NT2/D1 (cell line): ENCODE measurements at regions not wholly inside any gene's neighbourhood (a gene's known extent, or its start where the extent isn't known, plus 50 kb on each side); places are given as distances from the start of the nearest gene placed in this dataset.
A peak's percentile ranks its signal among the peaks of the same experiment; 100 is the strongest.

Experiments
- DNase-seq: peaks from one replicate; pipeline ENCODE4 v3.0.0-alpha.2; 2011; ENCODE audit warnings: low read depth, low spot score
- H3K27me3 ChIP-seq: 2 replicates; pipeline ENCODE4 v1.6.0; 2011; ENCODE audit warnings: mild to moderate bottlenecking; ENCODE audit not compliant: insufficient read length, insufficient read depth
- H3K36me3 ChIP-seq: 2 replicates; pipeline ENCODE4 v1.6.1; 2011; ENCODE audit warnings: mild to moderate bottlenecking, low read length, mixed read lengths; ENCODE audit not compliant: insufficient read depth, insufficient read length
- H3K4me1 ChIP-seq: 2 replicates; pipeline ENCODE4 v1.5.1; 2011; ENCODE audit not compliant: insufficient read depth, insufficient read length
- H3K4me3 ChIP-seq: 2 replicates; pipeline ENCODE4 v1.5.1; 2011; ENCODE audit warnings: low read depth; ENCODE audit not compliant: insufficient read length
- H3K9ac ChIP-seq: 2 replicates; pipeline ENCODE4 v1.6.0; 2011; ENCODE audit warnings: low read depth; ENCODE audit not compliant: insufficient read length
- H3K9me3 ChIP-seq: 2 replicates; pipeline ENCODE4 v1.5.1; 2011; ENCODE audit warnings: mild to moderate bottlenecking, low read length; ENCODE audit not compliant: insufficient read depth
- SUZ12 ChIP-seq: IDR thresholded peaks from 2 replicates; pipeline ENCODE4 v1.6.1; 2011; ENCODE audit not compliant: insufficient read length, insufficient read depth; ENCODE audit errors: extremely low read depth
- YY1 ChIP-seq: IDR thresholded peaks from 2 replicates; pipeline ENCODE4 v1.6.1; 2011; ENCODE audit not compliant: insufficient read length, insufficient read depth
- ZNF274 ChIP-seq: IDR thresholded peaks from 2 replicates; pipeline ENCODE4 v1.6.1; 2011; ENCODE audit warnings: mild to moderate bottlenecking, low read depth, low read length

- Histone ChIP-seq H3K9ac (no peak overlapping the region), H3K9me3 (no peaks in the 10 kb centered on the region), H3K4me1 (no peaks in the 10 kb centered on the region), H3K36me3 (no peaks in the 10 kb centered on the region), H3K27me3 (no peaks in the 10 kb centered on the region), H3K4me3 (no peak overlapping the region)
- no peak for TF ChIP-seq SUZ12
- no peak for TF ChIP-seq ZNF274
- TF ChIP-seq YY1: no peak
- DNase-seq: no peak
These were observed 438.1 kb upstream of the FAM98A start for GRCh38 chr2:34037157-34037556.

GRCh38 chr2:34031097-34031496 is 432.0 kb upstream of the FAM98A start:
- no peak for DNase-seq
- H3K9me3 ChIP-seq: no peaks in the 10 kb centered on the region
- no peak overlapping the region for H3K4me3 ChIP-seq
- H3K27me3 ChIP-seq: no peaks in the 10 kb centered on the region
- no peaks in the 10 kb centered on the region for H3K36me3 ChIP-seq
- H3K9ac ChIP-seq: no peak overlapping the region
- TF ChIP-seq ZNF274 (no peak), SUZ12 (no peak), YY1 (no peak)
- no peaks in the 10 kb centered on the region for H3K4me1 ChIP-seq

- H3K9ac ChIP-seq: no peak overlapping the region
- H3K4me1 ChIP-seq: no peaks in the 10 kb centered on the region
- H3K36me3 ChIP-seq: no peaks in the 10 kb centered on the region
- TF ChIP-seq YY1: no peak
- no peak for TF ChIP-seq ZNF274
- no peak for TF ChIP-seq SUZ12
- H3K9me3 ChIP-seq: no peaks in the 10 kb centered on the region
- no peak for DNase-seq
- H3K27me3 ChIP-seq: no peaks in the 10 kb centered on the region
- H3K4me3 ChIP-seq: no peak overlapping the region
These were observed 431.2 kb upstream of the FAM98A start for GRCh38 chr2:34030273-34030672.

GRCh38 chr2:34029073-34029472 is 430.0 kb upstream of the FAM98A start:
- H3K36me3 ChIP-seq: no peaks in the 10 kb centered on the region
- H3K4me1 ChIP-seq: no peaks in the 10 kb centered on the region
- H3K27me3 ChIP-seq: no peaks in the 10 kb centered on the region
- no peaks in the 10 kb centered on the region for H3K9me3 ChIP-seq
- no peak overlapping the region for H3K4me3 ChIP-seq
- no peak overlapping the region for H3K9ac ChIP-seq
- no peak for DNase-seq
- TF ChIP-seq SUZ12 (no peak), YY1 (no peak), ZNF274 (no peak)

GRCh38 chr2:34025196-34025595 is 426.1 kb upstream of the FAM98A start:
- Histone ChIP-seq H3K4me1 (no peaks in the 10 kb centered on the region), H3K9ac (no peak overlapping the region), H3K9me3 (no peaks in the 10 kb centered on the region), H3K36me3 (no peaks in the 10 kb centered on the region), H3K27me3 (no peaks in the 10 kb centered on the region), H3K4me3 (no peak overlapping the region)
- DNase-seq: no peak
- TF ChIP-seq SUZ12: no peak
- no peak for TF ChIP-seq YY1
- no peak for TF ChIP-seq ZNF274

GRCh38 chr2:34012715-34013302 is 413.7 kb upstream of the FAM98A start:
- peak; percentile 81 for DNase-seq
- H3K9ac ChIP-seq: no peak overlapping the region
- TF ChIP-seq ZNF274 (no peak), YY1 (no peak), SUZ12 (no peak)
- H3K4me3 ChIP-seq: no peak overlapping the region
- no peaks in the 10 kb centered on the region for H3K4me1 ChIP-seq
- no peaks in the 10 kb centered on the region for H3K27me3 ChIP-seq
- H3K36me3 ChIP-seq: no peaks in the 10 kb centered on the region
- no peaks in the 10 kb centered on the region for H3K9me3 ChIP-seq

GRCh38 chr2:34011684-34012083 is 412.6 kb upstream of the FAM98A start:
- Histone ChIP-seq H3K4me1 (no peaks in the 10 kb centered on the region), H3K36me3 (no peaks in the 10 kb centered on the region), H3K27me3 (no peaks in the 10 kb centered on the region), H3K9ac (no peak overlapping the region), H3K9me3 (no peaks in the 10 kb centered on the region), H3K4me3 (no peak overlapping the region)
- DNase-seq: no peak
- TF ChIP-seq SUZ12: no peak
- TF ChIP-seq YY1: no peak
- no peak for TF ChIP-seq ZNF274
